GM10847 (cell line): ENCODE measurements at regions not wholly inside any gene's neighbourhood (a gene's known extent, or its start where the extent isn't known, plus 50 kb on each side); places are given as distances from the start of the nearest gene placed in this dataset.

Experiments
- POLR2A ChIP-seq: IDR thresholded peaks from 2 replicates; pipeline ENCODE4 v1.6.1; 2011; ENCODE audit not compliant: insufficient read length; ENCODE audit errors: extremely low read depth

DNA sequence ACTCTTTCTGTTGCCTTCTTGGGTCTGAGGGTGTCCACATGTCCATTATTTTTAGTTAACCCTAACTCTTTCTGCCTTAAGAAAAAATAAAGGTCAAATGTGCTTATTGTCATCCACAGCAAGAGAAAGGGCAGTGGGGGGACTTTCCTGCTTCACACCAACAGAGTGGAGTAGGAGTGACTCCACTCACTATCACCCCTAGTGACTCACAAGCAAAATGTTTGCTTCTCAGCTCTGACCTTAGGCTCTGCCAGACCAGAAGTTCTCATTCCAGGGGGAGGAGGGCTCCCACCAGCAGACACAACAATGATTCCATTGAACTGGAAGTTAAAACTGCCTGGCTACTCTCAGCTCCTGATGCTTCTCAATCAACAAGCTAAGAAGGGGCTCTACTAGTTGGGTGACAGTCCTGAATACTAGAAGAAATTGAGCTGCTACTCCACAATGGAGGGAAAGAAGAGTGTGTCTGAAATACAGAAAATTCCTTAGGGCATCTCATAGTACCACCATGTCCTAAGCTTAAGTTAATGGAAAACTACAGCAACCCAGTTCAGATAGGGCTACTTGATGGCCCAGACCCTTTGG, 83.9 kb upstream of the AFDN start:
- TF ChIP-seq POLR2A = no peak

DNA sequence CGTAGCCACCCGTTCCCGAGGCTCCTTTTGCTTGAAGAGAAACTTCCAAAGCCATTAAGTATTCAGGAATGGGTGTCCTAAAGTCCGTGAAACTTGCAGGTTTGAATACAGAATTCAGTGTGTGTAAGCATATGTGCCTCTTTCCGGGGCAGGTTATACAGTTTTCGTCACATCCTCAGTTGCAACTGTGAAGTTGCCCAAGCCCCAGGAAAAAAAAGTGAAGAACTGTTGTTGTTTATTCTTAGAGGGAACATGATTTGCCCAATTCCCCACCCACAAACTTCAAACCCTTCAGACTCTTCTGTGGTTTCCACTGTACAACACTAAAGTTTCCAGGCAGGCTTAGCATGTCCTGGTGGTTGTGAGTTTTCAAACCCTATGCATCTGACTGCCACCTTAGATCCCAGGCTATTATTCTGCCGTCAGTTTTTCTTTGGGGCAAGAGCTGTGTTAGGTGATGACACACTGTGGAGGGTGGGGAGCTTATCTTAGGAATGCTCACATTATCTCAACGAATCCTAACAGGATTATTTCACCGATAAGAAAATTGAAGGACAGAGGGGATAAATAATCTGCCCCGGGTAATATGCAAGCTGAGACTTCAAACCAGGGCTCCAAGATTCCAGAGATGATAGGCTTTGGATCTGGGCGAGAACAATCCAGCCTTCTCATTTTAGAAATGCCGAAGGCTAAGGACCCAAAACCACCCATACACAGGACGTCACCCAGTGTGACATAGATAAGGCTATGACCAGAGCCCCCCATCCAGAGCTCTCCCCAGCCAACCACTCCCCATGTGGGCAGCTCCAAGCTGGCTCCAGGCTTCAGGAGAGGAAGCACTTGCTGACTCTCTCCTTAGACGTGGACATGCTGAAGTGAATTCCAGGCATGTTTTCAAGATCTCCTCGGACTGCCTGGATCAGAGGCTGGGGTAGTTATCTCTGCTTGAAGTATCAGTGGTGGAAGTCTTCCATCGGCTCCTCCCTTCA, 81.7 kb upstream of the AFDN start:
- no peak for TF ChIP-seq POLR2A

DNA sequence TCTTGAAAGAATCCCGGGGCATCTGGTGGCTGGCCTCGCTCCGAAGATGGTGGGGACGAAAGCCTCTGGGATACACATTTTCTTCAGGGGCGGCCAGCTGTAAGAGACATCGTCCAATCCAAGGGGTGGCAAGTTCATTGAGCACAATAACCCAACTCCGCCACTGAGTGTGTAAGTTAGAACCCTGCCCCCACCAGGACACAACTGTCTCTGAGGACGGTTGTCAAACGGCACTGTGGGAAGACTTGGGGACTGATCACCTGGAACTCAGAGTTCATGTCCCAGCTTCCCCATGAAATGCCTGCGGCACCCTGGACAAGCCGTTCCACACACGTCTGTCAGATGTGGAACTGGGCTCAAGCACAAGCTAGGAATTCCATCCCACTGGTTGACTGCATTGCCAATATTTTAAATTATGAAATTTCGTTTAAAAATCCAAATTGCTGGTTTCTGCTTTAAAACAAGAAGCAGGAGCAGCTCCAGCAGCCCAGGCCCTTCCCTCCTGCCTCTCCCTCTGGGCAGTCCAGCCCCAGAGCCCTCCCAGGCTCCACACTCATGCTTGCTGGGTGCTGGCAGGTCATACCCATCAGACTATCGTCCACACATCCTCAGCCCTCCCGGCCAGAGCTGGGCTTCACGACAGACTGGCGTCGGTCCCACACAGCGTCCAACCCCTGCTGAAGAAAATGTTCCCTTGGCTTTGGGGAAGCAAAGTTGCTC, 80.9 kb upstream of the AFDN start:
- no peak for TF ChIP-seq POLR2A

DNA sequence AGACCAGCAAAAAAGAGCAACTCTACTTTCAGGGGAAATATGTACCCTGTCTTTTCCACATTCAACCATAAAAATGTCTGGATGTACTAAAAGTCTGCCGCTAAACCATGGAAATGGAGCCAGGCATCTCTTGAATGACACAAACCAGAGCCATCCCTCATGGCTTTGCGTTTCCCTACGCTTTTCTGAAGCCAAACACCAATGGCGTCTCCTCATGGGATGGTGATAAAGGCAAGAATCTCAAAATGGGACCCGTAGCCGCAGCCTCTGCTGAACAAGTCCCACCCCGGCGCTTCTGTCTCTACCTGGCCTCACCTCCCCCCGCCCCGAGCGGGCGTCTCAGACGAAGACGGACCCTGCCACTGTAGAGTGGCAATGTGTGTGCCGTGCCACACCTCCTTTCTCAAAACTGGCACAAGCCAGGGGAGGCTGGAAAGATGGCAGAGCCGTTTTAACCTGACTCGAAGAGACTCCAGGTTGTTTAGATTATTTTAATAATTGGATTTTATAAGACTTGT, 80.3 kb upstream of the AFDN start:
- TF ChIP-seq POLR2A = no peak

DNA sequence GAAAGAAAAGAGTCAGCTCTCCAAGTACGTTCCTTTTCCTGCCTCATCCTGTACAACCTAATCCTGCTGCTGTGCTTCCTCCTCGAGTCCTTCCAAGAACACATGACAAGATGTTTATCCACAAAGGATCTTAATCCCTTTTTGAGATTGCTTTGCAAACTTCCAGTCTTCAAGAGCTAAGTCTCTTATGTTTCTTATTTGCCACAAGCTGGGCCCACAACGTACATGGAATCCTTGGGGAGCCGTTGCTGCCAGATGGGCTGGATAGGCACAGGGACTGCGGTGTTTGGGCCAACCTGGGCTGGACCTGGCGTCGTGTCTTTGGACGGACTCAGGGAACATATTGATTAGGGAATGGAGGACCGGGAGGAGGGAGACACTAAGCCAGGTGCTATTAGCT, 79.7 kb upstream of the AFDN start:
- TF ChIP-seq POLR2A = no peak

DNA sequence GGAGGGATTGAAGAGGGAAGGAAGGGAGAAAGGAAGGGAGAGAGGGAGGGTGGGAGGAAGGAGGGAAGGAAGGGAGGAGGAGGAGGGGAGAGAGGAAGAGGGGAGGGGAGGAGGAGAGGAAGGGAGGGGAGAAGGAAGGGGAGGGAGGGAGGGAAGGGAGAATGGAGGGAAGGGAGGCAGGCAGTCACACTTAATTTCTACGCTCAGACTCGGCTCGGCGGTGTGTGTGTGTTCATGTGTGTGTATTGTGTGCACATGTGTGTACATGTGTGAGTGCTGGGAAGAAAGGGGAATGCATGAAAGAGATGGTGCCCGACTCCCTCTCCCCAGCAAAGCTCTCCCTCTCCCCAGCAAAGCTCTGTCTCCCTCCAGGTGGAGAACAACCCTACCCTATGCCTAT, 79.1 kb upstream of the AFDN start:
- no peak for TF ChIP-seq POLR2A

DNA sequence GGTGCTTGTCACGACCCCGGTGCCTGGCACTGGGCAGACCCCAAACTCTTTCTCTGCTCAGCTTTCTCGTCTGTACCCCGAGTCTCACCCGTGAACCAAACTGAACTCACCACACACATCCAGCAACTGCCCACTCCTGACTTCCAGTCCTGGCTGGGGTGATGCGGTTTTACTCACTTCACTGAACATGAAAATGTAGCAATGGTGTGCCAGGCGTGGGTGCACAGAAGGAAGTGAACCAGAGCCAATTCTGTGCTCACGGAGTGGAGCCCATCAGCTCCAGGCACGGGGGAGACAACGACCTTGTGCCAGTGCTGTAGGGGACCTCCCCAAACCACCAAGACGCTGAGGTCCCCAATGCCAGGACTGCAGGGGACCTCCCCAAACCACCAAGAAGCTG, 78.7 kb upstream of the AFDN start:
- TF ChIP-seq POLR2A = no peak

DNA sequence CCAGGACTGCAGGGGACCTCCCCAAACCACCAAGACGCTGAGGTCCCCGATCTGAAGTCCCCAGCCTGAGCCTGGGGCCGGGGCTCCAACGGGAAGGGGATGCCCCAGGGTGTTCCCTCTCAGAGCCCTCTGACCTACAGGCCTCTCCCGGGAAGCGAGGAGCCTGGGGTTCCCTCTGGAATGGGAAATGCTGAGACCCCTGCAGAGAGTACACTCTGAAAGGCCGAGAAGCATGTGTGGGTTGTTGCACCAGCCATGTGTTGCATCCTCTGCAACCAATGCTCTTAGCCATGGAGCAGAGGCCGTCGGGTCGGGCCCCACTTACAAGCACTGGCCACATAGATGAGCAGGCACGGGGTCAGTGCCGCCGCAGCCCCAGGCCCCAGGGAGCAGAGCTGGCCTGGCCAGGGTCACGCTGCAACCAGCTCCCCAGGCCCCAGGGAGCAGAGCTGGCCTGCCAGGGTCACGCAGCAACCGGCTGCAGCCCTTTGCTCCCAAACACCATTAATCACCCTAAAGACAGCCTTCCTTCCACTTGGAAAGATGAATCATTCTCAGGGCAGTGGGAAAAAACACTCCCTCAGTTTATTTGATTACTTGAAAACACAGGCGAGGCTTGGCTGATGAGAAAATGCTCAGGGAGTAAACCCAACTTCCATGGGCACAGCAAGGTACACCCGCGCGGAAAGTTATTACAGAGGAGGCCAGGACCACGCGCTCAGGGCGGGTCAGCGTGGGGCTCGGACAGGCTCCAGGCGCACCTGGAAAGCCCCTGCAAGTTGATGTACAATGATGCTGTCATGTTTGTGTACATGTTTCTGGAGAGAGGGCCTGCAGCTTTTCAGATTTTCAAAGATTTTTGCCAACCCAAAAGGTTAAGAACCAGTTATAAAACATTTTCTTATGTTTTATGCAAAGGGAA, 78.0 kb upstream of the AFDN start:
- no peak for TF ChIP-seq POLR2A

DNA sequence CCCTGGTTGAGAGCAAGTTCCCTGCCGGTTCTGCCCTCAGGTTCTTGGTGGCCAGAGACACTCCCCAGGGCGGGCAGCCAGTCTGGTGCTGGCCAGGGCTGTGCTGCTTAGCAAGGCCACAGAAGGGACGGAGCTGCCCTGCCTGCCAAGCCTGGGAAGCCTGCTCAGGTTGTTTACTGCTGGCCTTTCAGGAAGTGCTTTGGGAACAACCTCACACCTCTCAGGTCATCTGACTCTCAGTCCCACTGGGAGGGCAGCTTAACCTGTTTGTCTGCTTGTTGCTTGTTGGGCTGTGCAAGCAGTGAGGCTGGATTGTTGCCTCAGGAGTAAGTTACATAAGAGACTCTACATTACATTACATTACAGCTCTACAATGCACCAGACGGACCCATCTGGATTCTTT, 75.8 kb upstream of the AFDN start:
- TF ChIP-seq POLR2A = no peak

DNA sequence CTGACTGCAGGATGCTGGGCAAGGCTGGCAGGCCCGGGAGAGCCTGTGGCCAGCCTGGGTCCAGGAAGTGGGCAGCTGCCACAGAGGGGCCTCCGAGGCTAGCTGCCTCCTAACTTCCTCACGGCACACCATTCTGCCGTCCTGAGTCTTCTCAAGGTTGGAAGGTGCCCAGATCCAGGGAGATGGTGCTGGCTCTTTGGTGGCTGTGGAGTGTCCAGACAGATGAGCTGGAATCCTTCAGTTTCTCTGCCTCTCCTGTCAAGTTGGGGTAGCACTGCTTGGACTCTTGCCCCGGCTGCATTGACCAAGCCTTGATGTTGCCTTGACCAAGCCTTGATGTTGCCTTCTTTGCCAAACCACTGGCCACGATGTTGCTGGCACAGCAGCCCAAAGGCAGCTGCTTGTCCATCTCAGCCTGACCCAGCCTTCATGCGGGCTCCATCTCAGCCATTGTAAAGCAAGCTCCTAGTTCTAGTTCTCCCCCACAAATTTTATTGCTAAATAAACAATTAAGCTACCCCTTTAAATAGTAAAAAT, 75.1 kb upstream of the AFDN start:
- TF ChIP-seq POLR2A = no peak

DNA sequence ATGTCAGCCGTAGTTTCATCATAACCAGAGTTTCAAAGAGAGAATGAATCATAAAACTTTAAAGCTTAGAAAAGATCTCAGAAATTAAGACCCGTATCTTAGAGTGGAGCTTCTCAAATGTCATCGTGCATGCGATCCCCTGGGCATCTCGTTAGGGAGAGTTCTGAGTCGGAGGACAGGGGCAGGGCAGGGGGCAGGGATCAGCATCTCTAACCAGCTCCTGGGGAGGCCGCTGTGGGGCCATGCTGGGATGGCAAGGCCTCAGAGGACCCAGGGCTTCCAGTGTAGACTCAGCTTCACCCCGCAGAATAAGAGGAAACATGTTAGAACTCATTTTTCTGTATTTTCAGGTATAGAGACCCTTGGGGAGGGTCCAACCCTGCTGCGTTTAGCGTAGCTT, 72.0 kb upstream of the AFDN start:
- no peak for TF ChIP-seq POLR2A

DNA sequence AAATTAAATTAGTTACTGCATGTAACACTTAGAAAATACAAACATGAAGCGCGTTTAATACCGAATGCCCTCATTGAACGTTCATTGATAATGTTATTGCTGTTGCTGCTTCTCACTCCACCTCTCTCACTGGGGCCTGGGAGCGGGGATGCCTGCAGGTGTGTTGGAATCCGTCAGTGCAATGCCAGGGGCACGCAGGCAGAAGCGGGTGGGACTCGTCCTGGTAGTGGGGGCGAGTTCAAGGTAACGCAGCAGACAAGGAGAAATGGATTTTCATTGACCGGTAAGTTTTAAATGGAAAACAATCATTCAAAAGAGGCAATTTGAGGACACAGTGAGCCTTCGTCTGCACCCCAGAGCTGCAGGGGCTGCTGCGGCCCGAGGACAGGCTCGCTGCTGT, 71.2 kb upstream of the AFDN start:
- no peak for TF ChIP-seq POLR2A

DNA sequence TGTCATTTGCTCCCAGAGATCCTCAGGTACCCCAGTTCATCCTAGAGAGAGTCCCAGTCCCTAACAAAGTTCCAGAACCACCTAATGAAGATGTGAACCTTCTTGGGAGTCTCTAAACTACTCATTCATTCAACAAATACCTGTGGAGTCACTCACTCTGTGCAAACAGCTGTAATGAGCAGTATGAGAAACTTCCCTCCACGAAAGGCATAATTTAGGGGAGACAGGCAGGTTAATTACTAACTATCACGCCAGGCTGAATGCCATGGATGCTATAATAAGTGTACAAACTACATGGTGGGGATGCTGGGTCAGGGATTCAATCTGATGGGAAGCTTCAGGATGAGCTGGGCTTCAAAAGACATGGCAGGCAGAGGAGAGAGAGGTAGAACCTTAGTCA, 70.1 kb upstream of the AFDN start:
- TF ChIP-seq POLR2A = no peak

DNA sequence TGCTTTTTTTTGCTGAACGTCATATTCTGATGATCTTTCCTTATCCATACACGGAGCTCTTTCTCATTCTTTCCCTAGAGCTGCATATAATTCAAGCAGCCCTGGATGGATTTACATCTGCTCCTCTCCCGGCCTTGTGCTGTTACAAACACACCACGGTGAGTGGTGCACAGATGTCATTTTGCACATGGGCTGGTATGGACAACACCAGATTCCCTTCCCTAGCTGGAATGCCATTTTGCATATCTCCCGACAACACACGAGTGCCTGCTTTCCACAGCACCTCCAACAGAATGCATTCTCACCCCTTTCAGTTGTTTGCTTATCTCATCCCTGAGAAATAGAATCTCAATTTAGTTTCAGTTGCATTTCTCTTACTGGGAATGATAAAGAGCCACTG, 69.5 kb upstream of the AFDN start:
- no peak for TF ChIP-seq POLR2A
